ENCODE measurements at regions not wholly inside any gene's neighbourhood (a gene's known extent, or its start where the extent isn't known, plus 50 kb on each side); places are given as distances from the start of the nearest gene placed in this dataset.

- ChIA-PET POLR2A (no interaction called here), CTCF (no interaction called here), SMC1A (ENCODE audit: uncharacterized antibody, unreplicated experiment) (no interaction called here), RAD21 (ENCODE audit: unreplicated experiment) (no interaction called here)
- Histone ChIP-seq H4K20me1 (ENCODE audit: control insufficient read depth, insufficient read depth) (no peaks in the 10 kb centered on the region), H2AFZ (ENCODE audit: control insufficient read depth, low read depth, low read length) (no peak overlapping the region), H3K4me3 (no peak overlapping the region), H3K27ac (ENCODE audit: control insufficient read depth, insufficient read depth) (no peak overlapping the region), H3K4me2 (ENCODE audit: control insufficient read depth, insufficient read depth) (no peak overlapping the region), H3K79me2 (ENCODE audit: control insufficient read depth, insufficient read depth, low read length) (no peaks in the 10 kb centered on the region), H3K9ac (ENCODE audit: control insufficient read depth, insufficient read depth, low read length) (no peak overlapping the region), H3K9me3 (replicated peaks; ENCODE audit: control insufficient read depth, insufficient read depth, low read length) (no peaks in the 10 kb centered on the region), H3K36me3 (ENCODE audit: control insufficient read depth in 2 of 2, insufficient read depth in 2 of 2, low read length in 1 of 2) (no peaks in the 10 kb centered on the region), H3K27me3 (replicated peaks in 1 of 2; ENCODE audit: control insufficient read depth in 2 of 2, insufficient read depth in 2 of 2, low read length in 1 of 2) (0 out of 4 replicates have a peak, but pooled peaks cover 0 to 3% of the 10 kb centered on the region in 2 experiments), H3K4me1 (ENCODE audit: control insufficient read depth, insufficient read depth, low read length) (no peaks in the 10 kb centered on the region)
- intact Hi-C loops (cut with micrococcal nuclease; ENCODE audit: unreplicated experiment), result no loop called here
- in situ Hi-C loops (cut with MboI), result no loop called here
- 19% methylated on average over 1 of the region's 1 CpG for WGBS (ENCODE audit: insufficient coverage, insufficient replicate concordance, low lambda C conversion rate, missing lambda C conversion rate)
- no peak for FAIRE-seq
- BruUV-seq (replicated peaks), result no TSS peak
- no peak for ATAC-seq
- TF ChIP-seq HCFC1 (IDR thresholded peaks at IDR 0.05; ENCODE audit: low read length) (no peak), MTA2 (IDR thresholded peaks at IDR 0.05; ENCODE audit: low read depth) (no peak), ATF2 (IDR thresholded peaks at IDR 0.05; ENCODE audit: low read length) (no peak), ATF3 (IDR thresholded peaks at IDR 0.05; ENCODE audit: borderline replicate concordance, extremely low read depth, low read depth, low read length) (no peak), CEBPB (IDR thresholded peaks at IDR 0.05; ENCODE audit: borderline replicate concordance in 1 of 2, low read depth in 2 of 2, low read length in 2 of 2) (no peak), BCL11A (IDR thresholded peaks at IDR 0.05; ENCODE audit: low read depth, low read length) (no peak), SREBF1 (IDR thresholded peaks at IDR 0.05; ENCODE audit: low read length) (no peak), IRF5 (IDR thresholded peaks at IDR 0.05; ENCODE audit: borderline replicate concordance) (no peak), ZNF687 (IDR thresholded peaks at IDR 0.05) (no peak)
- DNase-seq (ENCODE audit: low read depth, low spot score), result no peak
These were observed 56.4 kb upstream of the PZP start for GRCh38 chr12:9264546-9264945.
